PC-3 (cell line): ENCODE measurements at regions not wholly inside any gene's neighbourhood (a gene's known extent, or its start where the extent isn't known, plus 50 kb on each side); places are given as distances from the start of the nearest gene placed in this dataset.

Experiments
- ATAC-seq: fragments of 200-7000 bp; cut with Tn5 transposase; 2 replicates; pipeline ENCODE4 v1.9.1; 2020; ENCODE audit warnings: mild to moderate bottlenecking, moderate library complexity
- BruUV-seq: library from RNA; stranded (reverse); fragments of 400-500 nt; replicated peaks from 2 replicates; lab custom pipeline; 2021; lab: Mats Ljungman, UMichigan
- CTCF ChIA-PET: fragments of 300-600 bp; sonication (Branson Sonifier 250); formaldehyde crosslinking; loops from one replicate; lab custom pipeline; 2022; ENCODE audit warnings: antibody characterized with exemption; lab: Charles Lee
- POLR2A ChIA-PET: fragments of 300-600 bp; sonication (Branson Sonifier 250); formaldehyde crosslinking; loops from one replicate; lab custom pipeline; 2022; ENCODE audit warnings: antibody characterized with exemption; ENCODE audit not compliant: unreplicated experiment; lab: Charles Lee
- DNase-seq: peaks from one replicate; pipeline ENCODE4 v3.0.0-alpha.2; 2015
- H2AFZ ChIP-seq: fragments of 300-600 bp; sonication (generic); 2 replicates; pipeline ENCODE4 v1.6.0; 2016; ENCODE audit warnings: antibody characterized with exemption, low read length
- H3F3A ChIP-seq: fragments of 300-600 bp; sonication (generic); one replicate; pipeline ENCODE4 v1.6.0; 2017; ENCODE audit warnings: antibody characterized with exemption, low read length, control low read depth, mild to moderate bottlenecking; ENCODE audit not compliant: unreplicated experiment
- H3K27ac ChIP-seq: fragments of 300-600 bp; sonication (generic); 2 replicates; pipeline ENCODE4 v1.5.1; 2016; ENCODE audit warnings: mild to moderate bottlenecking, low read length
- H3K27me3 ChIP-seq: fragments of 300-600 bp; sonication (generic); 2 replicates; pipeline ENCODE4 v1.6.1; 2016; ENCODE audit warnings: low read length, mixed read lengths
- H3K36me3 ChIP-seq: fragments of 300-600 bp; sonication (generic); 2 replicates; pipeline ENCODE4 v1.6.1; 2016; ENCODE audit warnings: low read depth, mixed run types, low read length, mixed read lengths
- H3K4me1 ChIP-seq: fragments of 300-600 bp; sonication (generic); 2 replicates; pipeline ENCODE4 v1.5.1; 2016; ENCODE audit warnings: low read length; ENCODE audit not compliant: insufficient read depth
- H3K4me2 ChIP-seq: fragments of 300-600 bp; sonication (generic); 2 replicates; pipeline ENCODE4 v1.6.0; 2016; ENCODE audit warnings: low read length
- H3K4me3 ChIP-seq: fragments of 300-600 bp; sonication (generic); 2 replicates; pipeline ENCODE4 v1.5.1; 2016; ENCODE audit warnings: mild to moderate bottlenecking, low read length, mixed read lengths
- H3K79me2 ChIP-seq: fragments of 300-600 bp; sonication (generic); 2 replicates; pipeline ENCODE4 v1.6.1; 2017; ENCODE audit warnings: low read length, mixed read lengths
- H3K9ac ChIP-seq: fragments of 300-600 bp; sonication (generic); 2 replicates; pipeline ENCODE4 v1.6.0; 2016; ENCODE audit warnings: mild to moderate bottlenecking, low read length
- H3K9me2 ChIP-seq: fragments of 300-600 bp; sonication (generic); replicated peaks from 2 replicates; pipeline ENCODE4 v1.6.1; 2016; ENCODE audit warnings: mixed run types, low read length, mixed read lengths
- H3K9me3 ChIP-seq: fragments of 300-600 bp; sonication (generic); 2 replicates; pipeline ENCODE4 v1.6.1; 2016; ENCODE audit warnings: low read length, mixed read lengths
- H4K20me1 ChIP-seq: fragments of 300-600 bp; sonication (generic); 2 replicates; pipeline ENCODE4 v1.6.1; 2016; ENCODE audit warnings: low read length, mixed read lengths
- EZH2 ChIP-seq: fragments of 300-600 bp; sonication (generic); IDR thresholded peaks from one replicate; pipeline ENCODE4 v1.6.1; 2017; ENCODE audit warnings: antibody characterized with exemption, mild to moderate bottlenecking, low read length; ENCODE audit not compliant: unreplicated experiment
- EZH2phosphoT487 ChIP-seq: fragments of 300-600 bp; sonication (generic); IDR thresholded peaks from 2 replicates; pipeline ENCODE4 v1.6.1; 2018; ENCODE audit warnings: mild to moderate bottlenecking, antibody characterized with exemption, low read length, borderline replicate concordance
- intact Hi-C: fragments of 100-400 bp; cut with micrococcal nuclease; formaldehyde crosslinking; loops from 2 replicates; pipeline ENCODE4 v1.9.0; 2023
- TF ChIP-seq, protein P1 (sequence below): fragments of 300-600 bp; sonication (generic); conservative IDR thresholded peaks from 2 replicates; pipeline ENCODE4 v1.5.1; 2017; ENCODE audit warnings: antibody characterized with exemption, low read depth, mild to moderate bottlenecking, low read length

DNA sequence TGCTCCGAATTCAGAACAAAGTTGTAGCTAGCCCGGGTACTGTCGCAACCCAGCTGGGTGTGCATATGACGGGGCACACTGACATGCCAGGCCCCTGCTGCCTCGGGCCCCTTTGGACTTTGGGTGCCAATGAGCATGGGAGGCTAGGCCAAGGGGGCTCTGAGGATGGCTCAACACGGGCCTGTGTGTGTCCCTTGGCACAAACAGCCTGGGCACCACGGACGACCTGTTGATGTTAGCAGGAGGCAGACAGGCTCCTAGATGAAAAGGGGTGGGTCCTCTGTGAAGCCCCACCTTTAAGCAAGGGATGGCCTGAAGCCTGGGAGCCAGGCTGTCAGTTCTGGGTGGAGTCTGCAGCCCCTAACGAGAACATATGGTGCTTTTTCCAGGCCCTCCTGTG lies 1688.2 kb downstream of the EFNA5 start:
- no TSS peak for BruUV-seq
- Histone ChIP-seq H2AFZ (no peak overlapping the region), H3K9me2 (no peaks in the 10 kb centered on the region), H3K4me3 (no peak overlapping the region), H3F3A (no peaks in the 10 kb centered on the region), H3K36me3 (no peaks in the 10 kb centered on the region), H3K79me2 (no peaks in the 10 kb centered on the region), H3K9ac (no peak overlapping the region), H3K4me2 (no peak overlapping the region), H3K27ac (no peak overlapping the region), H3K4me1 (no peaks in the 10 kb centered on the region), H3K9me3 (no peaks in the 10 kb centered on the region), H3K27me3 (no peaks in the 10 kb centered on the region), H4K20me1 (no peaks in the 10 kb centered on the region)
- TF ChIP-seq, protein P1, sequence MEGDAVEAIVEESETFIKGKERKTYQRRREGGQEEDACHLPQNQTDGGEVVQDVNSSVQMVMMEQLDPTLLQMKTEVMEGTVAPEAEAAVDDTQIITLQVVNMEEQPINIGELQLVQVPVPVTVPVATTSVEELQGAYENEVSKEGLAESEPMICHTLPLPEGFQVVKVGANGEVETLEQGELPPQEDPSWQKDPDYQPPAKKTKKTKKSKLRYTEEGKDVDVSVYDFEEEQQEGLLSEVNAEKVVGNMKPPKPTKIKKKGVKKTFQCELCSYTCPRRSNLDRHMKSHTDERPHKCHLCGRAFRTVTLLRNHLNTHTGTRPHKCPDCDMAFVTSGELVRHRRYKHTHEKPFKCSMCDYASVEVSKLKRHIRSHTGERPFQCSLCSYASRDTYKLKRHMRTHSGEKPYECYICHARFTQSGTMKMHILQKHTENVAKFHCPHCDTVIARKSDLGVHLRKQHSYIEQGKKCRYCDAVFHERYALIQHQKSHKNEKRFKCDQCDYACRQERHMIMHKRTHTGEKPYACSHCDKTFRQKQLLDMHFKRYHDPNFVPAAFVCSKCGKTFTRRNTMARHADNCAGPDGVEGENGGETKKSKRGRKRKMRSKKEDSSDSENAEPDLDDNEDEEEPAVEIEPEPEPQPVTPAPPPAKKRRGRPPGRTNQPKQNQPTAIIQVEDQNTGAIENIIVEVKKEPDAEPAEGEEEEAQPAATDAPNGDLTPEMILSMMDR = no peak
- TF ChIP-seq EZH2phosphoT487 (no peak), EZH2 (no peak)
- intact Hi-C loops = no loop called here
- ATAC-seq = no peak
- no peak for DNase-seq
- POLR2A ChIA-PET = no interaction called here
- CTCF ChIA-PET = no interaction called here

DNA sequence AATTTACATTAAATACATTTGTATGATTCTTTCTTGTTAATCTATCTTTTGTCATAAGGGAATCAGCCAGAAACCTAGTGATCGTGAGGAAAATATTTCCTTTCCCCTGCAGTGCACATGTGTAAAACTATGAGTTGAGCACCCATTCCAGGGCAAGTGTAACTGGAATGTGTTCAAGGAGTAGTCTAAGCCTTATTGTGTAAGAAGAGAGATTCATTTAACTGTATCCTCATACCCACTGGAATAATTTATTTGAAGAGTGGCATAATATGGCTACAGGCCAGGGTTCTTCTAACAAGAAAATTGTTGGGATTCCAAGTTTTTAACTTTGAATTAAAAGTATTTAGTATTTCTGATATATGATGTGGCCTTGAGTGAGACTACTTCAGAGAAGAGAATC lies 1692.7 kb downstream of the EFNA5 start:
- H3F3A ChIP-seq = no peaks in the 10 kb centered on the region
- no peaks in the 10 kb centered on the region for H3K27me3 ChIP-seq
- H3K9ac ChIP-seq = no peak overlapping the region
- H3K27ac ChIP-seq = no peak overlapping the region
- H3K4me3 ChIP-seq = no peak overlapping the region
- intact Hi-C loops = no loop called here
- no peaks in the 10 kb centered on the region for H3K36me3 ChIP-seq
- H3K9me3 ChIP-seq = no peaks in the 10 kb centered on the region
- DNase-seq (no peak), ATAC-seq (no peak)
- TF ChIP-seq EZH2 = no peak
- TF ChIP-seq EZH2phosphoT487 = no peak
- TF ChIP-seq, protein P1 = no peak
- BruUV-seq = no TSS peak
- POLR2A ChIA-PET = no interaction called here
- H3K4me1 ChIP-seq = no peaks in the 10 kb centered on the region
- H4K20me1 ChIP-seq = no peaks in the 10 kb centered on the region
- CTCF ChIA-PET = no interaction called here
- no peaks in the 10 kb centered on the region for H3K9me2 ChIP-seq
- H3K79me2 ChIP-seq = no peaks in the 10 kb centered on the region
- no peak overlapping the region for H2AFZ ChIP-seq
- no peak overlapping the region for H3K4me2 ChIP-seq

- ATAC-seq = no peak
- no peak for DNase-seq
- Histone ChIP-seq H4K20me1 (no peaks in the 10 kb centered on the region), H3K27ac (no peak overlapping the region), H3K9me2 (no peaks in the 10 kb centered on the region), H3K9ac (no peak overlapping the region), H3K4me1 (no peaks in the 10 kb centered on the region), H2AFZ (0 out of 2 replicates have a peak overlapping the region, but pooled peaks have one; percentile 14), H3K4me2 (no peak overlapping the region), H3K9me3 (no peaks in the 10 kb centered on the region), H3K4me3 (no peak overlapping the region), H3K79me2 (no peaks in the 10 kb centered on the region), H3K27me3 (no peaks in the 10 kb centered on the region), H3K36me3 (no peaks in the 10 kb centered on the region), H3F3A (no peaks in the 10 kb centered on the region)
- ChIA-PET POLR2A (no interaction called here), CTCF (no interaction called here)
- intact Hi-C loops = no loop called here
- TF ChIP-seq EZH2phosphoT487 (no peak), EZH2 (no peak)
- TF ChIP-seq, protein P1 = no peak
- BruUV-seq = no TSS peak
Observed at GRCh38 chr5:105977163-105977562, 1693.6 kb downstream of the EFNA5 start.
